Endothelial cell of umbilical vein (primary cell): ENCODE measurements at regions not wholly inside any gene's neighbourhood (a gene's known extent, or its start where the extent isn't known, plus 50 kb on each side); places are given as distances from the start of the nearest gene placed in this dataset.

ENCODE experiments used
- BruUV-seq: library from RNA; stranded (reverse); fragments of 400-500 nt; replicated peaks from 2 replicates; lab custom pipeline; 2021; lab: Mats Ljungman, UMichigan
- CTCF ChIA-PET: fragments of 300-600, 350-600 bp; sonication (Branson Sonifier 250); formaldehyde crosslinking; loops from one replicate; lab custom pipeline; 2021; ENCODE audit warnings: antibody characterized with exemption, inconsistent platforms; lab: Charles Lee
- POLR2A ChIA-PET: fragments of 300-600, 350-600 bp; sonication (Branson Sonifier 250); formaldehyde crosslinking; loops from one replicate; lab custom pipeline; 2021; ENCODE audit warnings: antibody characterized with exemption, inconsistent platforms; lab: Charles Lee
- DNase-seq: peaks from one replicate; pipeline ENCODE4 v3.0.0-alpha.2; 2011; ENCODE audit warnings: low read depth, low spot score
- FAIRE-seq: peaks from 2 replicates; lab custom pipeline; 2011; peaks lifted over from hg19 to GRCh38; lab: Jason Lieb, UNC
- H2AFZ ChIP-seq: 2 replicates; pipeline ENCODE4 v1.6.0; 2012; ENCODE audit warnings: low read depth, low read length, control low read depth, inconsistent platforms
- H3K27ac ChIP-seq: 2 replicates; pipeline ENCODE4 v1.5.1; 2011; ENCODE audit warnings: low read depth, mild to moderate bottlenecking, control low read depth, low read length, moderate library complexity; ENCODE audit not compliant: insufficient read depth
- H3K27me3 ChIP-seq, 2 experiments: 2 replicates each; pipeline versions ENCODE4 v1.6.0 to v1.6.1; 2011; ENCODE audit warnings: low read length in 2 of 2, mixed read lengths in 1 of 2; ENCODE audit not compliant: control insufficient read depth in 2 of 2, insufficient read depth in 2 of 2
- H3K36me3 ChIP-seq, 2 experiments: 2 replicates in 1 of 2; 3 replicates in 1 of 2; pipeline ENCODE4 v1.5.1; 2011; ENCODE audit warnings: low read length in 2 of 2, mild to moderate bottlenecking in 1 of 2, moderate library complexity in 1 of 2; ENCODE audit not compliant: control insufficient read depth in 2 of 2, insufficient read depth in 2 of 2; ENCODE audit errors: extremely low read depth in 1 of 2
- H3K4me1 ChIP-seq: 3 replicates; pipeline ENCODE4 v1.5.1; 2011; ENCODE audit warnings: mild to moderate bottlenecking, low read length; ENCODE audit not compliant: control insufficient read depth, insufficient read depth; ENCODE audit errors: extremely low read depth
- H3K4me2 ChIP-seq: 2 replicates; pipeline ENCODE4 v1.6.1; 2011; ENCODE audit warnings: low read length, control low read depth, mixed read lengths; ENCODE audit not compliant: insufficient read depth
- H3K4me3 ChIP-seq, 3 experiments: fragments of 200-600 bp in 1 of 3; sonication (generic), shearing (Covaris generic) in 1 of 3; replicated peaks in 1 of 3; 2 replicates each; pipeline ENCODE4 v1.5.1; 2011 to 2016; ENCODE audit warnings: control low read depth in 3 of 3, low read length in 3 of 3, mild to moderate bottlenecking in 2 of 3, inconsistent platforms in 1 of 3, low read depth in 1 of 3, moderate library complexity in 1 of 3; ENCODE audit not compliant: insufficient read depth in 1 of 3
- H3K79me2 ChIP-seq: 2 replicates; pipeline ENCODE4 v1.6.0; 2012; ENCODE audit warnings: low read length, inconsistent platforms; ENCODE audit not compliant: control insufficient read depth, insufficient read depth
- H3K9ac ChIP-seq: replicated peaks from 2 replicates; pipeline ENCODE3; 2011; ENCODE audit warnings: low read length, control low read depth; ENCODE audit not compliant: insufficient read depth; ENCODE audit errors: extremely low read depth
- H3K9me1 ChIP-seq: replicated peaks from 3 replicates; pipeline ENCODE4 v1.6.0; 2011; ENCODE audit warnings: mild to moderate bottlenecking, low read length; ENCODE audit not compliant: control insufficient read depth, insufficient read depth; ENCODE audit errors: extremely low read depth
- H3K9me3 ChIP-seq: replicated peaks from 2 replicates; pipeline ENCODE4 v1.5.1; 2012; ENCODE audit warnings: low read length, inconsistent platforms; ENCODE audit not compliant: control insufficient read depth, insufficient read depth
- H4K20me1 ChIP-seq: replicated peaks from 2 replicates; pipeline ENCODE3; 2011; ENCODE audit warnings: mild to moderate bottlenecking, low read length; ENCODE audit not compliant: control insufficient read depth, insufficient read depth; ENCODE audit errors: extremely low read depth
- EZH2 ChIP-seq: IDR thresholded peaks from 2 replicates; pipeline ENCODE4 v1.6.1; 2012; ENCODE audit warnings: borderline replicate concordance, low read depth, mild to moderate bottlenecking, moderate library complexity, low read length, inconsistent platforms; ENCODE audit not compliant: severe bottlenecking
- FOS ChIP-seq: IDR thresholded peaks from 2 replicates; pipeline ENCODE4 v1.6.1; 2011; ENCODE audit warnings: mild to moderate bottlenecking, low read length, moderate library complexity, borderline replicate concordance; ENCODE audit not compliant: insufficient read depth
- GATA2 ChIP-seq: IDR thresholded peaks from 2 replicates; pipeline ENCODE4 v1.7.0; 2011; ENCODE audit warnings: low read depth, mild to moderate bottlenecking, moderate library complexity, mixed read lengths, low read length; ENCODE audit not compliant: insufficient read length, insufficient read depth
- JUN ChIP-seq: IDR thresholded peaks from 2 replicates; pipeline ENCODE4 v1.6.1; 2011; ENCODE audit warnings: borderline replicate concordance, low read depth; ENCODE audit not compliant: insufficient read length, insufficient read depth
- MYC ChIP-seq: IDR thresholded peaks from one replicate; pipeline ENCODE4 v1.6.1; 2011; ENCODE audit warnings: mild to moderate bottlenecking, low read depth, low read length
- POLR2A ChIP-seq: IDR thresholded peaks from 2 replicates; pipeline ENCODE4 v1.6.1; 2012; ENCODE audit warnings: low read depth, mild to moderate bottlenecking, control low read depth, low read length
- POLR2AphosphoS5 ChIP-seq: IDR thresholded peaks from 2 replicates; pipeline ENCODE4 v1.6.1; 2012; ENCODE audit warnings: low read depth, mild to moderate bottlenecking, control low read depth, low read length, moderate library complexity; ENCODE audit not compliant: insufficient read depth
- dilution Hi-C: fragments of 300-500 bp; cut with MboI; formaldehyde crosslinking; loops from one replicate; pipeline ENCODE4 v1.15.0; 2019; ENCODE audit warnings: low sequenced_read_pairs; ENCODE audit not compliant: extremely low pct_ligation_motif_present
- intact Hi-C: fragments of 100-400 bp; cut with micrococcal nuclease; formaldehyde crosslinking; loops from one replicate; pipeline ENCODE4 v1.10.0; 2022
- TF ChIP-seq, protein P1 (sequence below), 2 donors: IDR thresholded peaks; 1 replicate in 1 of 2; 2 replicates in 1 of 2; pipeline ENCODE4 v1.5.1; 2011; ENCODE audit warnings: low read length in 2 of 2, mild to moderate bottlenecking in 2 of 2, moderate library complexity in 2 of 2, control low read depth in 1 of 2, inconsistent platforms in 1 of 2, low read depth in 1 of 2; ENCODE audit not compliant: insufficient read depth in 1 of 2; ENCODE audit errors: extremely low read depth in 1 of 2
- TF ChIP-seq, protein P2 (sequence below): IDR thresholded peaks from 2 replicates; pipeline ENCODE4 v1.6.1; 2011; ENCODE audit not compliant: insufficient read depth, insufficient read length

GRCh38 chr1:222140206-222140605, 398.3 kb upstream of the DUSP10 start:
- DNase-seq (no peak), FAIRE-seq (no peak)
- intact Hi-C loops = no loop called here
- no peak overlapping the region for H3K4me2 ChIP-seq
- no peaks in the 10 kb centered on the region for H3K36me3 ChIP-seq
- ChIA-PET CTCF (no interaction called here), POLR2A (no interaction called here)
- no peak overlapping the region for H2AFZ ChIP-seq
- no TSS peak for BruUV-seq
- no peak overlapping the region for H3K9ac ChIP-seq
- H3K27ac ChIP-seq = no peak overlapping the region
- no peaks in the 10 kb centered on the region for H3K9me3 ChIP-seq
- TF ChIP-seq MYC (no peak), POLR2AphosphoS5 (no peak), GATA2 (no peak), JUN (no peak), POLR2A (no peak), EZH2 (no peak), FOS (no peak)
- TF ChIP-seq, protein P1, sequence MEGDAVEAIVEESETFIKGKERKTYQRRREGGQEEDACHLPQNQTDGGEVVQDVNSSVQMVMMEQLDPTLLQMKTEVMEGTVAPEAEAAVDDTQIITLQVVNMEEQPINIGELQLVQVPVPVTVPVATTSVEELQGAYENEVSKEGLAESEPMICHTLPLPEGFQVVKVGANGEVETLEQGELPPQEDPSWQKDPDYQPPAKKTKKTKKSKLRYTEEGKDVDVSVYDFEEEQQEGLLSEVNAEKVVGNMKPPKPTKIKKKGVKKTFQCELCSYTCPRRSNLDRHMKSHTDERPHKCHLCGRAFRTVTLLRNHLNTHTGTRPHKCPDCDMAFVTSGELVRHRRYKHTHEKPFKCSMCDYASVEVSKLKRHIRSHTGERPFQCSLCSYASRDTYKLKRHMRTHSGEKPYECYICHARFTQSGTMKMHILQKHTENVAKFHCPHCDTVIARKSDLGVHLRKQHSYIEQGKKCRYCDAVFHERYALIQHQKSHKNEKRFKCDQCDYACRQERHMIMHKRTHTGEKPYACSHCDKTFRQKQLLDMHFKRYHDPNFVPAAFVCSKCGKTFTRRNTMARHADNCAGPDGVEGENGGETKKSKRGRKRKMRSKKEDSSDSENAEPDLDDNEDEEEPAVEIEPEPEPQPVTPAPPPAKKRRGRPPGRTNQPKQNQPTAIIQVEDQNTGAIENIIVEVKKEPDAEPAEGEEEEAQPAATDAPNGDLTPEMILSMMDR (IDR thresholded peaks at IDR 0.05; ENCODE audit: extremely low read depth in 1 of 2, insufficient read depth in 1 of 2, low read depth in 1 of 2, low read length in 2 of 2) = no peak
- TF ChIP-seq, protein P2, sequence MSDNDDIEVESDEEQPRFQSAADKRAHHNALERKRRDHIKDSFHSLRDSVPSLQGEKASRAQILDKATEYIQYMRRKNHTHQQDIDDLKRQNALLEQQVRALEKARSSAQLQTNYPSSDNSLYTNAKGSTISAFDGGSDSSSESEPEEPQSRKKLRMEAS = no peak
- H3K4me1 ChIP-seq = no peaks in the 10 kb centered on the region
- dilution Hi-C loops = no loop called here
- H4K20me1 ChIP-seq = no peaks in the 10 kb centered on the region
- no peaks in the 10 kb centered on the region for H3K27me3 ChIP-seq
- no peak overlapping the region for H3K4me3 ChIP-seq
- no peaks in the 10 kb centered on the region for H3K79me2 ChIP-seq
- no peaks in the 10 kb centered on the region for H3K9me1 ChIP-seq
